Gastroesophageal sphincter (tissue), 3 donors: ENCODE measurements at regions not wholly inside any gene's neighbourhood (a gene's known extent, or its start where the extent isn't known, plus 50 kb on each side); places are given as distances from the start of the nearest gene placed in this dataset.

ENCODE experiments used
- CTCF ChIP-seq, 4 experiments: fragments of 200-600 bp in 2 of 4; fragments of 450-650 bp in 2 of 4; sonication (generic) in 1 of 4; IDR thresholded peaks; one replicate each; pipeline ENCODE4 v1.5.1; 2017 to 2019; ENCODE audit warnings: antibody characterized with exemption in 4 of 4, mild to moderate bottlenecking in 2 of 4, moderate library complexity in 2 of 4
- EP300 ChIP-seq: sonication (generic); formaldehyde crosslinking; IDR thresholded peaks from one replicate; pipeline ENCODE4 v1.6.1; 2017; ENCODE audit warnings: antibody characterized with exemption, mild to moderate bottlenecking
- POLR2A ChIP-seq, 2 donors: fragments of 450-650 bp; IDR thresholded peaks; one replicate each; pipeline ENCODE4 v1.6.1; 2017; ENCODE audit warnings: antibody characterized with exemption in 2 of 2, mild to moderate bottlenecking in 2 of 2, moderate library complexity in 1 of 2
- POLR2AphosphoS5 ChIP-seq: sonication (generic); formaldehyde crosslinking; IDR thresholded peaks from one replicate; pipeline ENCODE4 v1.6.1; 2017; ENCODE audit warnings: antibody characterized with exemption

GRCh38 chr2:60312618-60313017, 240.8 kb downstream of the BCL11A start:
- no peak for TF ChIP-seq CTCF (IDR thresholded peaks at IDR 0.05)
- TF ChIP-seq POLR2AphosphoS5, result no peak
- TF ChIP-seq POLR2A (IDR thresholded peaks at IDR 0.05), result no peak
- TF ChIP-seq EP300, result no peak
